Activated B cell treated with CpG ODN at 0.5 μM for 24 hours (primary cell): ENCODE measurements at regions not wholly inside any gene's neighbourhood (a gene's known extent, or its start where the extent isn't known, plus 50 kb on each side); places are given as distances from the start of the nearest gene placed in this dataset.
"Not testable (repeated sequence)": the region's sequence is repeated elsewhere in the genome, so short reads cannot be mapped to it uniquely, and the experiment has no call there.

Experiments
- ATAC-seq: fragments of 200-7000 bp; cut with Tn5 transposase; one replicate; pipeline ENCODE4 v1.10.0; 2021; ENCODE audit warnings: low read depth, mild to moderate bottlenecking, moderate library complexity
- CTCF ChIA-PET: fragments of 350-600 bp; sonication (Branson Sonifier 250); formaldehyde crosslinking; loops from one replicate; lab custom pipeline; 2021; ENCODE audit warnings: antibody characterized with exemption; lab: Charles Lee
- POLR2A ChIA-PET: fragments of 350-600 bp; sonication (Branson Sonifier 250); formaldehyde crosslinking; loops from one replicate; lab custom pipeline; 2021; ENCODE audit warnings: antibody characterized with exemption; lab: Charles Lee
- DNase-seq: peaks from one replicate; pipeline ENCODE4 v3.0.0; 2022
- H3K27ac Mint-ChIP-seq: one replicate; pipeline ENCODE4 v1.8.0; 2020; ENCODE audit warnings: mixed read lengths
- H3K27me3 Mint-ChIP-seq: one replicate; pipeline ENCODE4 v1.8.0; 2021; ENCODE audit warnings: mixed read lengths
- H3K36me3 Mint-ChIP-seq: one replicate; pipeline ENCODE4 v1.8.0; 2021; ENCODE audit warnings: low read depth, mixed read lengths
- H3K4me1 Mint-ChIP-seq: one replicate; pipeline ENCODE4 v1.8.0; 2021; ENCODE audit warnings: mixed read lengths
- H3K4me3 Mint-ChIP-seq: one replicate; pipeline ENCODE4 v1.8.0; 2020; ENCODE audit warnings: mild to moderate bottlenecking, mixed read lengths
- H3K9me3 Mint-ChIP-seq: one replicate; pipeline ENCODE4 v1.8.0; 2020; ENCODE audit warnings: mixed read lengths
- CTCF ChIP-seq: fragments of 200-600 bp; IDR thresholded peaks from one replicate; pipeline ENCODE4 v1.8.0; 2022; ENCODE audit warnings: antibody characterized with exemption, mild to moderate bottlenecking
- intact Hi-C: fragments of 100-400 bp; cut with micrococcal nuclease; formaldehyde crosslinking; loops from one replicate; pipeline ENCODE4 v1.15.1; 2024

DNA sequence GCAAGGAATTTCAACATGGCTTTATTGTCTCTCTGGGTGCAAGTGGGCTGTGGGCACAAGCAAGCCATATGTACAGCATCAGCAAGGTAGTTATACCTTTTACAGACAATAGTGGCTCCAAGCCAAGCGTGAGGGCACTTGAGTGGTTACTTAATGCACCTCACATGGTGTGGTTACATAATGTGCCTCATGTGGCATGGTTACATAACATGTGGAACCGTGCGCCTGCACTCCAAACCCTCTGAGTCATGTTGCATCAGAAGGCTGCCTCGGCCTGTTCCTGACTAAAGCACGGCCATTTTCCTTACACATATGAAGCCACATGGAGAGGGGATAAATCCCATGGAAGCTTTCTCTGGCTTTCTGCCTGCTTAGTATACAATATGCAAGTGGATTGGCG is 150.9 kb downstream of the OSTF1 start:
- Mint-ChIP-seq H3K9me3 (peaks cover 10% of the 10 kb centered on the region), H3K36me3 (no peaks in the 10 kb centered on the region), H3K27me3 (peaks cover 2% of the 10 kb centered on the region), H3K27ac (no peak overlapping the region), H3K4me3 (no peak overlapping the region), H3K4me1 (no peaks in the 10 kb centered on the region)
- DNase-seq (no peak), ATAC-seq (no peak)
- ChIA-PET CTCF (no interaction called here), POLR2A (no interaction called here)
- TF ChIP-seq CTCF = no peak
- intact Hi-C loops = no loop called here

GRCh38 chr9:75242426-75242825 is 154.1 kb downstream of the OSTF1 start:
- no peaks in the 10 kb centered on the region for H3K4me1 Mint-ChIP-seq
- intact Hi-C loops = no loop called here
- no peak for DNase-seq
- TF ChIP-seq CTCF = no peak
- peaks cover 2% of the 10 kb centered on the region for H3K27me3 Mint-ChIP-seq
- ChIA-PET POLR2A (no interaction called here), CTCF (no interaction called here)
- H3K27ac Mint-ChIP-seq = no peak overlapping the region
- no peaks in the 10 kb centered on the region for H3K36me3 Mint-ChIP-seq
- ATAC-seq = no peak
- H3K4me3 Mint-ChIP-seq = no peak overlapping the region
- peaks cover 8% of the 10 kb centered on the region for H3K9me3 Mint-ChIP-seq

DNA sequence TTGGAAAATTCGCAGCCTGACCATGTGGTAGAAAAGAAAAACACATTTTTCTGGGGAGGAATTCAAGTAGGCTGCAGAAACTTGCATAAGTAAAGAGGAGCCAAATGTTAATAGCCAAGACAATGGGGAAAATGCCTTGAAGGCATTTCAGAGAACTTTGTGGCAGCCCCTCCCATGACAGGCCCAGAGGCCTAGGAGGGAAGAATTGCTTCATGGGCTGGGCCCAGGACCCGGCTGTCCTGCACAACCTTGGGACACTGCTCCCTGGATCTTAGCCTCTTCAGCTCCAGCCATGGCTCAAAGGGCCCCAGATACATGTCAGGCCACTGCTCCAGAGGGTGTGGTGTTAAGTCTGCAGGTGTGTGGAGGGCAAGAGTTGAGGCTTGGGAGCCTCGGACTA is 158.6 kb downstream of the OSTF1 start:
- H3K4me1 Mint-ChIP-seq = no peaks in the 10 kb centered on the region
- CTCF ChIA-PET = no interaction called here
- H3K27me3 Mint-ChIP-seq = peaks cover 2% of the 10 kb centered on the region
- peaks cover 2% of the 10 kb centered on the region for H3K36me3 Mint-ChIP-seq
- no peak overlapping the region for H3K4me3 Mint-ChIP-seq
- TF ChIP-seq CTCF = no peak
- H3K27ac Mint-ChIP-seq = no peak overlapping the region
- POLR2A ChIA-PET = no interaction called here
- peaks cover 23% of the 10 kb centered on the region for H3K9me3 Mint-ChIP-seq
- no peak for ATAC-seq
- no peak for DNase-seq
- intact Hi-C loops = no loop called here

DNA sequence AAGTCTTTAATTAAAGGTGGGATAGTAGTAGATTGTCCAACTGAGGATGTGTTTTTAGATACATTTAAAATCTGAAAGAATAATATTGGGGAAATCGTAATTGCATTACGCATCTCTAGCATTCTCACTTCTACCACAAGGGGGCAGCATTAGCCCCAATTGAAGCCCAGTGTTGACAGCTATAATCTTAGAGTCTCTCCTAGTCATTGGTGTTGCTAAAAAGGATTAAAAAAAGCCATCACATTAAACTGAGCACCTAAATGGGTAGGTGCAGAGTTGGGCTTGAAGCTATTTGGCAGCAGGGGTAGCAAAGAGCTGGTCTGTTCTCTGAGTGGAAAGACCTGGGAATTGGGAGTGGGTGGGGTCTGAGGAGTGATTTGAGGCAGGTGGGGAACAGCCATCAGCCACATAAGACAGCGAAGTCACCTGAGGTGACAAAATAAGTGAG is 177.2 kb downstream of the OSTF1 start:
- no peaks in the 10 kb centered on the region for H3K4me1 Mint-ChIP-seq
- no peak overlapping the region for H3K27ac Mint-ChIP-seq
- DNase-seq = no peak
- no peaks in the 10 kb centered on the region for H3K36me3 Mint-ChIP-seq
- ATAC-seq = no peak
- H3K9me3 Mint-ChIP-seq = no peaks in the 10 kb centered on the region
- peak; percentile 74 for TF ChIP-seq CTCF
- ChIA-PET CTCF (interaction anchor here (1.0 to 1.8 kb wide), 3 partner anchors 11 to 1439 kb away, joined by 3 to 7 read pairs (median 4); no protein-coding TSS in a partner anchor), POLR2A (no interaction called here)
- H3K27me3 Mint-ChIP-seq = no peaks in the 10 kb centered on the region
- intact Hi-C loops = no loop called here
- no peak overlapping the region for H3K4me3 Mint-ChIP-seq

DNA sequence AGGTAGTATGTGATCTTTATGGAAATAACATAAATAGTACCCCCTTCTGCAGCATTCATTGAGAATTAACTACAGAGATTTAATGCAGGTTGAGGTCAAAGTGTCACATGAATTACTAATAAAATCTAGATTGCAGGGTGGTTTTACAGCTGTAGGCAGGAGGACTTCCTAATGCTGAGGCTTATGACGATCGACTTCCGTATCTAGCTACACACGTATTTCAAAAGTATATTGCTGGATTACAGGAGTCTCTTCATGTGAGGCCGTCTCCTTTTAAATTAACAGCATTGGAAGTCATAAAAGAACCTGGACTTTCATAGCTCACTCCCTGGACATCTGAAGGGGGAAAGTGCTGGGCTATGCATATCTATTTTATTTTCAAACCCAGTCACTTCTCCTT is 180.9 kb downstream of the OSTF1 start:
- H3K4me3 Mint-ChIP-seq = no peak overlapping the region
- CTCF ChIA-PET = no interaction called here

DNA sequence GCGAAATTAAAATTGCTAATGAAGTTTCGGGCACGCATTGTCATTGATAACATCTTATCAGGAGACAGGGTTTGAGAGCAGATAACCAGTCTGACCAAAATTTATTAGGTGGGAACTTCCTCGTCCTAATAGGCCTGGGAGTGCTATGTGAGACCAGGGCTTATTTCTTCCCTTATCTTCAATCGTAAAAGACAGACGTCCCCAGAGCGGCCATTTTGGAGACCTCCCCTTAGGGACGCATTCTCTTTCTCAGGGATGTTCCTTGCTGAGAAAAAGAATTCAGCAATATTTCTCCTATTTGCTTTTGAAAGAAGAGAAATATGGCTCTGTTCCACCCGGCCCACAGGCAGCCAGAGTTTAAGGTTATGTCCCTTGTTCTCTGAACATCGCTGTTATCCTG is 184.7 kb downstream of the OSTF1 start:
- H3K9me3 Mint-ChIP-seq = peaks cover 18% of the 10 kb centered on the region
- POLR2A ChIA-PET, DNase-seq, H3K27ac Mint-ChIP-seq, H3K27me3 Mint-ChIP-seq, intact Hi-C loops, CTCF ChIA-PET, ATAC-seq, H3K4me3 Mint-ChIP-seq, H3K36me3 Mint-ChIP-seq, H3K4me1 Mint-ChIP-seq: not testable (repeated sequence)

More for the DNA sequence above, 180.9 kb downstream of the OSTF1 start:
- POLR2A ChIA-PET = no interaction called here
- H3K4me1 Mint-ChIP-seq = no peaks in the 10 kb centered on the region
- H3K36me3 Mint-ChIP-seq = no peaks in the 10 kb centered on the region
- no peak for ATAC-seq
- no peaks in the 10 kb centered on the region for H3K27me3 Mint-ChIP-seq
- peaks cover 13% of the 10 kb centered on the region for H3K9me3 Mint-ChIP-seq
- no peak for TF ChIP-seq CTCF
- intact Hi-C loops = no loop called here
- H3K27ac Mint-ChIP-seq = no peak overlapping the region
- no peak for DNase-seq
